Type B pancreatic cell (in vitro differentiated cells): ENCODE measurements at regions not wholly inside any gene's neighbourhood (a gene's known extent, or its start where the extent isn't known, plus 50 kb on each side); places are given as distances from the start of the nearest gene placed in this dataset.

ENCODE experiments used
- DNase-seq: peaks from one replicate; pipeline ENCODE4 v3.0.0; 2021; ENCODE audit warnings: mixed read lengths; ENCODE audit not compliant: unreplicated experiment; ENCODE audit errors: extremely low spot score
- H3K27ac Mint-ChIP-seq: 2 replicates; pipeline ENCODE4 v1.8.0; 2021; ENCODE audit warnings: mild to moderate bottlenecking, mixed read lengths
- H3K27me3 Mint-ChIP-seq: 2 replicates; pipeline ENCODE4 v1.8.0; 2021; ENCODE audit warnings: mixed read lengths
- H3K36me3 Mint-ChIP-seq: 2 replicates; pipeline ENCODE4 v1.8.0; 2021; ENCODE audit warnings: mixed read lengths
- H3K4me1 Mint-ChIP-seq: one replicate; pipeline ENCODE4 v1.8.0; 2021; ENCODE audit warnings: mixed read lengths; ENCODE audit not compliant: unreplicated experiment
- H3K4me3 Mint-ChIP-seq: 2 replicates; pipeline ENCODE4 v1.8.0; 2021; ENCODE audit warnings: mild to moderate bottlenecking, mixed read lengths
- H3K9me3 Mint-ChIP-seq: 2 replicates; pipeline ENCODE4 v1.8.0; 2021; ENCODE audit warnings: mixed read lengths
- CTCF ChIP-seq: fragments of 200-600 bp; sonication (generic); conservative IDR thresholded peaks from 2 replicates; pipeline ENCODE4 v1.5.0; 2021; ENCODE audit warnings: antibody characterized with exemption, mild to moderate bottlenecking

- no peak overlapping the region for H3K27ac Mint-ChIP-seq
- H3K4me3 Mint-ChIP-seq, result no peak overlapping the region
- H3K9me3 Mint-ChIP-seq, result peaks cover 5% of the 10 kb centered on the region
- no peaks in the 10 kb centered on the region for H3K36me3 Mint-ChIP-seq
- no peak for TF ChIP-seq CTCF
- H3K27me3 Mint-ChIP-seq, result peaks cover 5% of the 10 kb centered on the region
- H3K4me1 Mint-ChIP-seq, result no peaks in the 10 kb centered on the region
- no peak for DNase-seq
Observed at GRCh38 chr18:55650363-55650870, 62.4 kb upstream of the TCF4 start.

GRCh38 chr18:55647331-55647730 is 59.3 kb upstream of the TCF4 start:
- Mint-ChIP-seq H3K27me3 (no peaks in the 10 kb centered on the region), H3K36me3 (no peaks in the 10 kb centered on the region), H3K4me1 (no peaks in the 10 kb centered on the region), H3K4me3 (no peak overlapping the region), H3K9me3 (no peaks in the 10 kb centered on the region), H3K27ac (no peak overlapping the region)
- no peak for TF ChIP-seq CTCF
- no peak for DNase-seq

- no peak overlapping the region for H3K4me3 Mint-ChIP-seq
- no peak overlapping the region for H3K27ac Mint-ChIP-seq
- H3K36me3 Mint-ChIP-seq, result no peaks in the 10 kb centered on the region
- peaks cover 15% of the 10 kb centered on the region for H3K9me3 Mint-ChIP-seq
- no peaks in the 10 kb centered on the region for H3K27me3 Mint-ChIP-seq
- TF ChIP-seq CTCF, result no peak
- DNase-seq, result no peak
- no peaks in the 10 kb centered on the region for H3K4me1 Mint-ChIP-seq
Observed at GRCh38 chr18:55642191-55642590, 54.2 kb upstream of the TCF4 start.

GRCh38 chr18:55641486-55641885 is 53.5 kb upstream of the TCF4 start:
- no peak for TF ChIP-seq CTCF
- H3K27me3 Mint-ChIP-seq, result no peaks in the 10 kb centered on the region
- H3K4me3 Mint-ChIP-seq, result no peak overlapping the region
- no peak for DNase-seq
- H3K36me3 Mint-ChIP-seq, result no peaks in the 10 kb centered on the region
- H3K9me3 Mint-ChIP-seq, result peaks cover 15% of the 10 kb centered on the region
- H3K4me1 Mint-ChIP-seq, result no peaks in the 10 kb centered on the region
- no peak overlapping the region for H3K27ac Mint-ChIP-seq
